Large intestine (tissue), 3 donors: ENCODE measurements at regions not wholly inside any gene's neighbourhood (a gene's known extent, or its start where the extent isn't known, plus 50 kb on each side); places are given as distances from the start of the nearest gene placed in this dataset.

Experiments used
- DNase-seq, 2 donors: peaks; one replicate each; pipeline versions ENCODE4 v3.0.0 to v3.0.0-alpha.2; 2013
- H3K27ac ChIP-seq: one replicate; pipeline ENCODE4 v1.5.1; 2013; ENCODE audit warnings: low read length
- H3K27me3 ChIP-seq: 2 replicates; pipeline ENCODE4 v1.6.1; 2013; ENCODE audit warnings: low read length; ENCODE audit not compliant: control insufficient read depth, insufficient read depth
- H3K36me3 ChIP-seq: 2 replicates; pipeline ENCODE4 v1.6.1; 2013; ENCODE audit warnings: low read length; ENCODE audit not compliant: control insufficient read depth, insufficient read depth
- H3K4me1 ChIP-seq: one replicate; pipeline ENCODE4 v1.6.1; 2013; ENCODE audit warnings: low read length; ENCODE audit not compliant: control insufficient read depth, insufficient read depth
- H3K4me3 ChIP-seq: one replicate; pipeline ENCODE4 v1.5.1; 2013; ENCODE audit warnings: low read length
- H3K9me3 ChIP-seq: one replicate; pipeline ENCODE4 v1.6.1; 2013; ENCODE audit warnings: mild to moderate bottlenecking, low read depth, low read length, moderate library complexity; ENCODE audit not compliant: control insufficient read depth
- WGBS: methylation state at CpG from one replicate; pipeline ENCODE4 v1.1.5; 2013; ENCODE audit warnings: low lambda C conversion rate; ENCODE audit not compliant: insufficient coverage; 5-methylcytosine and 5-hydroxymethylcytosine counted together

- no peak overlapping the region for H3K4me3 ChIP-seq
- no peaks in the 10 kb centered on the region for H3K27me3 ChIP-seq
- H3K27ac ChIP-seq, result no peak overlapping the region
- no peaks in the 10 kb centered on the region for H3K4me1 ChIP-seq
- peaks cover 8% of the 10 kb centered on the region for H3K9me3 ChIP-seq
- DNase-seq, result no peak
- H3K36me3 ChIP-seq, result no peaks in the 10 kb centered on the region
Measured at GRCh38 chr6:66986940-66987339, 1279.9 kb upstream of the EYS start.

- H3K36me3 ChIP-seq, result no peaks in the 10 kb centered on the region
- no CpG with 5 or more reads among the region's 1 CpG for WGBS
- H3K9me3 ChIP-seq, result peaks cover 8% of the 10 kb centered on the region
- no peak overlapping the region for H3K4me3 ChIP-seq
- peak in 1 of 2 donors; percentile 3 for DNase-seq
- no peaks in the 10 kb centered on the region for H3K27me3 ChIP-seq
- H3K27ac ChIP-seq, result no peak overlapping the region
- H3K4me1 ChIP-seq, result no peaks in the 10 kb centered on the region
Measured at GRCh38 chr6:66985816-66986215, 1278.8 kb upstream of the EYS start.

GRCh38 chr6:66970373-66970772, 1263.3 kb upstream of the EYS start:
- H3K36me3 ChIP-seq, result no peaks in the 10 kb centered on the region
- H3K27ac ChIP-seq, result no peak overlapping the region
- no peak overlapping the region for H3K4me3 ChIP-seq
- H3K4me1 ChIP-seq, result no peaks in the 10 kb centered on the region
- no peak for DNase-seq
- no peaks in the 10 kb centered on the region for H3K27me3 ChIP-seq
- H3K9me3 ChIP-seq, result no peaks in the 10 kb centered on the region
- no CpG with 5 or more reads among the region's 1 CpG for WGBS

DNA sequence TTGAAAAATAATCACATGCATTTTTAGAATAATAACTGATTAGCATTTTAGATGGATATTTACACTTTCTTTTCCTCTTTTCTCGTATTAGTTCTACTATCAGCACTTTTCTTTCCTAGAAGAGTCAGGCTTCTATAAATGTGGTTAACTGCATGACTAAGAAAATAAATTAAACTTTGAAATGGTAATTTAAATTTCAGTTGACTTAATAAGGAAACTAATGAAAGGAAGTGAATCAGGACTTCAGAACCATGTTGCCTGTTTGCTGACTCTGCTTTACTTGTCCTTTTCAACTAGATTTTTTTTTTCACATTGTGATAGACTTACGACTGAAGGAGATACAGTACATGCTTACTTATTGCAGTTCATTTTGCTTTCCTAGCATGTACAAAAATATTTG, 1258.2 kb upstream of the EYS start:
- no peak overlapping the region for H3K27ac ChIP-seq
- no peak overlapping the region for H3K4me3 ChIP-seq
- no peaks in the 10 kb centered on the region for H3K36me3 ChIP-seq
- WGBS, result 94% methylated on average over 2 of the region's 2 CpGs
- DNase-seq, result no peak
- no peaks in the 10 kb centered on the region for H3K4me1 ChIP-seq
- peaks cover 4% of the 10 kb centered on the region for H3K9me3 ChIP-seq
- no peaks in the 10 kb centered on the region for H3K27me3 ChIP-seq

DNA sequence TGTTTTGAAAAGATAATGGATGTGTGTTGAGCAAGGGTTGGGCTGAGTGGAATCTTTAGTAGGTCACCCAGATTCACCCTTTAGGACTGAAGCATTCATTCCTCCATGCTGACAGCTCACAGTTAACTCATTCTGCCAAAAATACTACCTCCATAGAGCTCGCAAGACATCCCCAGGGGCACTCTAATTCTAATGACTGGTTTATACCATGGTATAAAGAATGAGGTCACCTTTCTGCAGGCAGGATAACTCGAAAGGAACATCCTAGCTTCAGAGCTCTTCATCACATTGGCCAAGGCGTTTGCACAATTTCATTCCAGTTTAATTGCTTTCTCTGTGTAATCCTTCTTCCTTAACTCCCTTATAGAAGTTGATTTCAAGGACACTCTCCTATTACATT, 1257.2 kb upstream of the EYS start:
- DNase-seq, result no peak
- Histone ChIP-seq H3K36me3 (no peaks in the 10 kb centered on the region), H3K4me3 (no peak overlapping the region), H3K27me3 (no peaks in the 10 kb centered on the region), H3K9me3 (peaks cover 4% of the 10 kb centered on the region), H3K27ac (no peak overlapping the region), H3K4me1 (no peaks in the 10 kb centered on the region)
- WGBS, result no CpG with 5 or more reads among the region's 3 CpGs

DNA sequence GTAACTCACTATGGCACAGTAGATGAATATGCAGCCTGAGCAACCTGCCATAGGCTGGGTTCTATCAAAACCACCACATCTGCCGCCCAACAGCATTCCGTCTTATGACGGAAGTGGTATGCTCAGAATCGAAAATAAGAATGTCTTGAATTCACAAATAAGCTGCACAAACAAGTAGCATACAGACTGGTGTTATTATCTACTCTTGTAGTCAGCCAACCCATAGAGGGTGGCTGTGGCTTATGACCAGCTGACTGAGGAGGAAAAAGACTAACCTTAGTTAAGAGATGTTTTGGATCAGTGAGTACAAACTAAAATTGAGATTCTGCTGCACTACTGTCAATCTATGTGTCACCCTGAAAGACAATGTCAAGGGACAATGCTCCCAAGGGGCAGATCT, 1255.1 kb upstream of the EYS start:
- H3K4me3 ChIP-seq, result no peak overlapping the region
- no peaks in the 10 kb centered on the region for H3K36me3 ChIP-seq
- no peak for DNase-seq
- no peak overlapping the region for H3K27ac ChIP-seq
- H3K4me1 ChIP-seq, result no peaks in the 10 kb centered on the region
- H3K27me3 ChIP-seq, result no peaks in the 10 kb centered on the region
- WGBS, result no CpG with 5 or more reads among the region's 4 CpGs
- H3K9me3 ChIP-seq, result peaks cover 4% of the 10 kb centered on the region

- Histone ChIP-seq H3K27ac (no peak overlapping the region), H3K36me3 (no peaks in the 10 kb centered on the region), H3K4me3 (no peak overlapping the region), H3K4me1 (no peaks in the 10 kb centered on the region), H3K9me3 (peaks cover 4% of the 10 kb centered on the region), H3K27me3 (no peaks in the 10 kb centered on the region)
- no peak for DNase-seq
Measured at GRCh38 chr6:66961191-66961590, 1254.2 kb upstream of the EYS start.

GRCh38 chr6:66949191-66949661, 1242.2 kb upstream of the EYS start:
- H3K4me1 ChIP-seq, result no peaks in the 10 kb centered on the region
- DNase-seq, result no peak
- H3K9me3 ChIP-seq, result peaks cover 7% of the 10 kb centered on the region
- H3K36me3 ChIP-seq, result no peaks in the 10 kb centered on the region
- H3K27me3 ChIP-seq, result no peaks in the 10 kb centered on the region
- no peak overlapping the region for H3K4me3 ChIP-seq
- WGBS, result no CpG with 5 or more reads among the region's 32 CpGs
- H3K27ac ChIP-seq, result no peak overlapping the region

DNA sequence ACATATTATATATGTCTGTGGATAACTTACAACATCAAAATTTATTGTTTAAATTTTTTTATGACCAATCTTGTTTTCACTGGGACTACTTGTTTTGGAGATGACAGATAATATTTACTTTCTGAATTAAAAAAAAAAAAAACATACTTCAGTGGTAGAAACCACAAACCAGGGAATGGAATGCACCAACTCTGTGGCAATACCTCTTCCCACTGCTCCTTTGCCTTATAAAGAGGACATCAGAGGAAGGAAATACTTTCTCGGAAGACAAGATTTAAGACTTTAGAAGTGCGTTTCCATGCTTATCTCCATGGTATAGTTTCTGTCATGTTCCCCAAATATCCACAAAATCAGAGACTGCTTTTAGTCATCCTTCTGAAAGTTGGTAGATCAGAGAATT, 1241.1 kb upstream of the EYS start:
- Histone ChIP-seq H3K4me3 (no peak overlapping the region), H3K4me1 (no peaks in the 10 kb centered on the region), H3K36me3 (no peaks in the 10 kb centered on the region), H3K27me3 (no peaks in the 10 kb centered on the region), H3K27ac (no peak overlapping the region), H3K9me3 (peaks cover 7% of the 10 kb centered on the region)
- WGBS, result no CpG with 5 or more reads among the region's 2 CpGs
- no peak for DNase-seq

GRCh38 chr6:66940003-66940402, 1233.0 kb upstream of the EYS start:
- WGBS, result 80% methylated on average over 2 of the region's 2 CpGs
- Histone ChIP-seq H3K27ac (no peak overlapping the region), H3K4me3 (no peak overlapping the region), H3K9me3 (peaks cover 11% of the 10 kb centered on the region), H3K36me3 (no peaks in the 10 kb centered on the region), H3K27me3 (no peaks in the 10 kb centered on the region), H3K4me1 (no peaks in the 10 kb centered on the region)
- no peak for DNase-seq

GRCh38 chr6:66937180-66937579, 1230.2 kb upstream of the EYS start:
- H3K4me1 ChIP-seq, result no peaks in the 10 kb centered on the region
- no CpG with 5 or more reads among the region's 3 CpGs for WGBS
- H3K4me3 ChIP-seq, result no peak overlapping the region
- no peaks in the 10 kb centered on the region for H3K36me3 ChIP-seq
- peaks cover 11% of the 10 kb centered on the region for H3K9me3 ChIP-seq
- H3K27ac ChIP-seq, result no peak overlapping the region
- H3K27me3 ChIP-seq, result no peaks in the 10 kb centered on the region
- DNase-seq, result no peak
